Erythroblast (primary cell): ENCODE measurements at regions not wholly inside any gene's neighbourhood (a gene's known extent, or its start where the extent isn't known, plus 50 kb on each side); places are given as distances from the start of the nearest gene placed in this dataset.
A peak's percentile ranks its signal among the peaks of the same experiment; 100 is the strongest.

ENCODE experiments used
- DNase-seq, 2 experiments: peaks; one replicate each; lab custom pipeline; 2025; lab: John Stamatoyannopoulos, UW
- GATA1 ChIP-seq: IDR thresholded peaks from 2 replicates; pipeline ENCODE4 v1.6.1; 2011; ENCODE audit warnings: low read depth, mild to moderate bottlenecking, control low read depth, low read length, moderate library complexity
- POLR2A ChIP-seq: IDR thresholded peaks from 2 replicates; pipeline ENCODE4 v1.6.1; 2011; ENCODE audit warnings: mild to moderate bottlenecking, low read length

- TF ChIP-seq POLR2A = no peak
- no peak for TF ChIP-seq GATA1
- DNase-seq = no peak
These were observed 149.6 kb downstream of the CRYBB2 start for GRCh38 chr22:25369041-25369440.

GRCh38 chr22:25370322-25370721 lies 150.9 kb downstream of the CRYBB2 start:
- TF ChIP-seq POLR2A (no peak), GATA1 (no peak)
- DNase-seq = peak; percentile 6 to 27

- DNase-seq = no peak
- no peak for TF ChIP-seq POLR2A
- no peak for TF ChIP-seq GATA1
These were observed 152.7 kb downstream of the CRYBB2 start for GRCh38 chr22:25372000-25372595.

GRCh38 chr22:25373961-25374360 lies 154.5 kb downstream of the CRYBB2 start:
- TF ChIP-seq GATA1 = no peak
- TF ChIP-seq POLR2A = no peak

GRCh38 chr22:25374869-25375268 lies 155.4 kb downstream of the CRYBB2 start:
- TF ChIP-seq GATA1 (no peak), POLR2A (no peak)
- DNase-seq = no peak

More at GRCh38 chr22:25373961-25374360, 154.5 kb downstream of the CRYBB2 start:
- DNase-seq = no peak

- no peak for DNase-seq
- TF ChIP-seq GATA1 (no peak), POLR2A (no peak)
These were observed 156.2 kb downstream of the CRYBB2 start for GRCh38 chr22:25375683-25376082.

GRCh38 chr22:25377699-25378098 lies 158.3 kb downstream of the CRYBB2 start:
- no peak for DNase-seq
- TF ChIP-seq GATA1 = no peak
- TF ChIP-seq POLR2A = no peak

- no peak for DNase-seq
- no peak for TF ChIP-seq GATA1
- TF ChIP-seq POLR2A = no peak
These were observed 160.8 kb downstream of the CRYBB2 start for GRCh38 chr22:25380122-25380747.

- DNase-seq = no peak
- TF ChIP-seq POLR2A (no peak), GATA1 (no peak)
These were observed 163.3 kb downstream of the CRYBB2 start for GRCh38 chr22:25382762-25383161.

GRCh38 chr22:25383278-25383820 lies 163.9 kb downstream of the CRYBB2 start:
- TF ChIP-seq POLR2A = no peak
- no peak for TF ChIP-seq GATA1
- DNase-seq = no peak

- TF ChIP-seq POLR2A (no peak), GATA1 (no peak)
- no peak for DNase-seq
These were observed 164.5 kb downstream of the CRYBB2 start for GRCh38 chr22:25383892-25384291.

GRCh38 chr22:25386538-25386884 lies 167.1 kb downstream of the CRYBB2 start:
- DNase-seq = no peak
- no peak for TF ChIP-seq GATA1
- no peak for TF ChIP-seq POLR2A

- TF ChIP-seq POLR2A (no peak), GATA1 (no peak)
- DNase-seq = no peak
These were observed 169.0 kb downstream of the CRYBB2 start for GRCh38 chr22:25388415-25388814.

GRCh38 chr22:25388866-25389540 lies 169.6 kb downstream of the CRYBB2 start:
- TF ChIP-seq POLR2A (no peak), GATA1 (no peak)
- no peak for DNase-seq
